K562 (cell line): ENCODE measurements at regions not wholly inside any gene's neighbourhood (a gene's known extent, or its start where the extent isn't known, plus 50 kb on each side); places are given as distances from the start of the nearest gene placed in this dataset.

Source experiments
- BRF2 ChIP-seq: IDR thresholded peaks from 3 replicates; pipeline ENCODE4 v1.6.1; 2011; ENCODE audit warnings: borderline replicate concordance, mild to moderate bottlenecking; ENCODE audit not compliant: insufficient read length, insufficient read depth
- FOXP1 ChIP-seq: sonication (generic); formaldehyde crosslinking; IDR thresholded peaks from 2 replicates; pipeline ENCODE4 v1.8.0; 2022; ENCODE audit warnings: mild to moderate bottlenecking, missing genetic modification reagents
- GTF3C2 ChIP-seq: IDR thresholded peaks from 3 replicates; pipeline ENCODE4 v1.6.1; 2011; ENCODE audit warnings: borderline replicate concordance, mild to moderate bottlenecking, moderate library complexity; ENCODE audit not compliant: insufficient read length; ENCODE audit errors: extremely low read depth
- HDAC2 ChIP-seq: fragments of 450-650 bp; IDR thresholded peaks from 2 replicates; pipeline ENCODE4 v1.6.1; 2016; ENCODE audit warnings: mild to moderate bottlenecking
- REST ChIP-seq, 2 experiments: fragments of 450-650 bp; formaldehyde crosslinking in 1 of 2; IDR thresholded peaks; 2 replicates each; pipeline versions ENCODE4 v1.4.0 to v1.6.1; 2014 to 2020; ENCODE audit warnings: mild to moderate bottlenecking in 2 of 2, borderline replicate concordance in 1 of 2, low read depth in 1 of 2
- SMAD1 ChIP-seq: fragments of 150-350 bp; IDR thresholded peaks from 2 replicates; pipeline ENCODE4 v1.6.1; 2014; ENCODE audit warnings: low read length, low read depth; ENCODE audit not compliant: partially characterized antibody
- TCF15 ChIP-seq: fragments of 250-450 bp; sonication (Bioruptor Pico); IDR thresholded peaks from 2 replicates; pipeline ENCODE4 v1.8.0; 2022; ENCODE audit warnings: moderate library complexity, mild to moderate bottlenecking, inconsistent platforms
- U2AF2 ChIP-seq: fragments of 200-400 bp; formaldehyde crosslinking; optimal IDR thresholded peaks from 2 replicates; pipeline ENCODE3; 2017; ENCODE audit warnings: low read depth, mild to moderate bottlenecking, low read length
- ZNF280A ChIP-seq: fragments of 450-650 bp; IDR thresholded peaks from 2 replicates; pipeline ENCODE4 v1.6.1; 2018; ENCODE audit warnings: mild to moderate bottlenecking, low read depth; ENCODE audit not compliant: partially characterized antibody

GRCh38 chr4:19381068-19381467 is 870.6 kb upstream of the SLIT2 start (continued):
- TF ChIP-seq GTF3C2 (no peak), REST (IDR thresholded peaks at IDR 0.05; ENCODE audit: borderline replicate concordance) (no peak), REST (CRISPR knock-in tag; IDR thresholded peaks at IDR 0.05; ENCODE audit: low read depth) (no peak), HDAC2 (no peak), BRF2 (no peak), TCF15 (CRISPR knock-in tag) (no peak), U2AF2 (no peak), FOXP1 (CRISPR knock-in tag) (no peak), SMAD1 (no peak), ZNF280A (no peak)
